Activated CD8-positive, alpha-beta memory T cell treated with anti-CD3 and anti-CD28 coated beads, Interleukin-2, amount 10 ng/mL, durations not matched to agents 7 days and 5 days (primary cell): ENCODE measurements at regions not wholly inside any gene's neighbourhood (a gene's known extent, or its start where the extent isn't known, plus 50 kb on each side); places are given as distances from the start of the nearest gene placed in this dataset.

Source experiments
- ATAC-seq: fragments of 150-1000 bp; cut with Tn5 transposase; one replicate; pipeline ENCODE4 v1.10.0; 2021; ENCODE audit warnings: moderate library complexity
- CTCF ChIA-PET: fragments of 350-600 bp; sonication (Branson Sonifier 250); formaldehyde crosslinking; loops from one replicate; lab custom pipeline; 2021; ENCODE audit warnings: antibody characterized with exemption; lab: Charles Lee
- DNase-seq: peaks from one replicate; pipeline ENCODE4 v3.0.0-alpha.2; 2020
- H3K27ac Mint-ChIP-seq: one replicate; pipeline ENCODE4 v1.8.0; 2021; ENCODE audit warnings: mild to moderate bottlenecking, mixed read lengths
- H3K27me3 Mint-ChIP-seq: one replicate; pipeline ENCODE4 v1.8.0; 2021; ENCODE audit warnings: mixed read lengths
- H3K36me3 Mint-ChIP-seq: one replicate; pipeline ENCODE4 v1.8.0; 2021; ENCODE audit warnings: mild to moderate bottlenecking, mixed read lengths
- H3K4me1 Mint-ChIP-seq: one replicate; pipeline ENCODE4 v1.8.0; 2021; ENCODE audit warnings: mixed read lengths
- H3K4me3 Mint-ChIP-seq: one replicate; pipeline ENCODE4 v1.8.0; 2021; ENCODE audit warnings: mild to moderate bottlenecking, moderate library complexity, mixed read lengths
- H3K9me3 Mint-ChIP-seq: one replicate; pipeline ENCODE4 v1.8.0; 2022; ENCODE audit warnings: low read depth, mixed read lengths

DNA sequence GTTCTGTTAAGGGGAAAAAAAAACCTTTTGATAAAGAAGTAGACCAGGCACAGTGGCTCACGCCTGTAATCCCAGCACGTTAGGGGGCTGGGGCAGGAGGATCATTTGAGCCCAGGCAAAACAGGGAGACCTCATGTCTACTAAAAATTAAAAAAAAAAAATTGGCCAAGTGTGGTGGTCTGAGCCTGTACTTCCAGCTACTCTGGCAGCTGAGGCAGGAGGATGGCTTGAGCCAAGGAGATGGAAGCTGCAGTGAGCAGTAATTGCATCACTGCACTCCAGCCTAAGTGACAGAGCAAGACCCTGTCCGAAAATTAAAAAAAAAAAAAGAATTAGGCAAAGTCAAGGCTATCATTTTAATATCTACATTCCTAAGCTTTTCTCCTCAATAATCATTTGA, 124.8 kb upstream of the CPM start:
- ATAC-seq (no peak), DNase-seq (no peak)
- H3K4me1 Mint-ChIP-seq: peaks cover 15% of the 10 kb centered on the region
- peaks cover 2% of the 10 kb centered on the region for H3K36me3 Mint-ChIP-seq
- H3K4me3 Mint-ChIP-seq: no peak overlapping the region
- H3K27ac Mint-ChIP-seq: no peak overlapping the region
- CTCF ChIA-PET: no interaction called here
- no peaks in the 10 kb centered on the region for H3K27me3 Mint-ChIP-seq
- no peaks in the 10 kb centered on the region for H3K9me3 Mint-ChIP-seq

DNA sequence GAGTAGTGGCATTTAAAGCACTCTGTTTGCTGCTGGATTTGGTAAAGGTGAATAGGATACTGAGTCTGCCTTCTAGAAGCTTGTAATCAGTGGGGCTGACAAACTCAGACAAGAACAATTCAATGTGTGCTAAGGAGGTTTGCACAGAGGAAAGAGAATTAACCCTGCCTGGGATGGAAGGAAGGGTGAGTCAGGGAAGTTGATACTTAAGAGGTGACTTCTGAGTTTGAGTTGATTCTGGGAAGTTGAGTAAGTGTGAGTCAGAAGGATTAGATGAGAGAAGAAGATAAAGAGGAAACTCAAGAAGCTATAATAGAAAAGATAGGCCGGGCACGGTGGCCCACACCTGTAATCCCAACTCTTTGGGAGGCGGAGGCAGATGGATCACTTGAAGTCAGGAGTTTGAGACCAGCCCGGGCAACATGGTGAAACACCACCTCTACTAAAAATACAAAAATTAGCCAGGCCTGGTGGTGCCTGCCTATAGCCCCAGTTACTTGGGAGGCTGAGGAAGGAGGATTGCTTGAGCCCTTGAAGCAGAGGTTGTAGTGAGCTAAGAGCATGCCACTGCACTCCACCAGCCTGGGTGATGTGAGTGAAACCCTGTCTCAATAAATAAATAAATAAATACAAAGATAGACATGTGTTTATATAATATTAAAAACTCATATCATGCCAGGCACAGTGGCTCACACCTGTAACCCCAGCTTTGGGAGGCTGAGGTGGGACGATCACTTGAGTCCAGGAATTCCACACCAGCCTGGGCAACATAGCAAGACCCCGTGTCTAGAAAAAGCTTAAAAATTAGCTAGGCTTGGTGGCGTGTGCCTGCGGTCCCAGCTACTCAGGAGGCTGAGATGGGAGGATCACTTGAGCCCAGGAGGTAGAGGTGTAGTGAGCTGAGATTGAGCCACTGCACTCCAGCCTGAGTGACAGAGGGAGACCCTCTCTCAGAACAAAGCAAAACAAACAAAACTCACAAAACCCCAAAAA, 126.8 kb upstream of the CPM start:
- no peak overlapping the region for H3K27ac Mint-ChIP-seq
- CTCF ChIA-PET: interaction anchor here (1.2 kb wide), 1 partner anchor 580 kb away, joined by 3 read pairs; no protein-coding TSS in a partner anchor
- DNase-seq (no peak), ATAC-seq (peak; percentile 49)
- no peaks in the 10 kb centered on the region for H3K9me3 Mint-ChIP-seq
- no peak overlapping the region for H3K4me3 Mint-ChIP-seq
- peaks cover 13% of the 10 kb centered on the region for H3K4me1 Mint-ChIP-seq
- no peaks in the 10 kb centered on the region for H3K27me3 Mint-ChIP-seq
- H3K36me3 Mint-ChIP-seq: no peaks in the 10 kb centered on the region

DNA sequence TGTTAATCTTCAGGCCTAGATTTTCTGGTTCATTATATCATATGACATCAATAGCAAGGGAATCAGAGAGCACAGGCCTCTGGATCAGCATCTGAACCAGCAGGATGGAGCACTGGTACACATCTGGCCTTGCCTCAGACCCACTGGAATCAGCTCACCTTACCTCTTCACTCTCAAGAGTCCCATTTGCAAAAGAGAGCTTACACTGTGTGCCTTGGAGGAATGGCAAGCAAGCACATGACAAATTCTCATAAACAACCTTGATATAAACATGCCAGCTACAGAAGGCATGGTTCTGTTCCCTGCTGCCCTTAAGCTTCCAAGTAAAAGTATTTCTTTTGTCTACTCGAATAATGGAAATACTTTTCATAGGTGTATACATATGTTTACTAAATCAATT, 128.6 kb upstream of the CPM start:
- Mint-ChIP-seq H3K9me3 (no peaks in the 10 kb centered on the region), H3K36me3 (no peaks in the 10 kb centered on the region), H3K4me3 (no peak overlapping the region), H3K27ac (no peak overlapping the region), H3K4me1 (peaks cover 13% of the 10 kb centered on the region), H3K27me3 (no peaks in the 10 kb centered on the region)
- CTCF ChIA-PET: interaction anchor here (1.6 kb wide), 1 partner anchor 9 kb away, joined by 6 read pairs; no protein-coding TSS in a partner anchor
- ATAC-seq (no peak), DNase-seq (no peak)

DNA sequence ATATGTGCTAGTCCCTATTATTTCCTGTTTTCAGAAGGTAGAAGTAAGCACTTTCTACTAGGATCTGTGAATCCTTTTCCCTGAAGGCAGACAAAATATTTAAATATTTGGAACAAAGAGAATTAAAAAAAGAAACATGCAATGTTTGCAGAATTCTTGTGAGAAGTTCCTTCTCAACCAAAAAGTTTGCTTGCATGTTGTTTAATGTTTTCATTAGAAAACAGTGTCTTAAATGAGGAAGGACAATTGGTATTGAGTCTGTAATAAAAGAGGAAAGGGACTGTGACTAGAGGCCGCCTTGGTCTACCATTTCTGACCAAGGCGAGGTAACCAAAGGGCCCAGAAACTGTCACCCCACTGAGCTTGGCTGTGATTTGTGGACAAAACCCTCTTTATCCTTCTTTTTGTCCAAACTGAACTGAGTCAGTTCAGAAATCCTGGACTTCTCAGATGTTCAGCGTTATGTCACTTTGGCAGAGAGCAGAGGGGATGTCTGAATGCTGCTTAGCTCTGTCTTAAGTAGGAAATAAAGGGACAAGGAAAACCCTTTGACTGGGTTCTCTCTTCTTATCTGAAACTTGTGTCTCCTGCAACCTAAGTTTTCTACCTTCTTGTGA, 129.8 kb upstream of the CPM start:
- Mint-ChIP-seq H3K9me3 (no peaks in the 10 kb centered on the region), H3K4me1 (peaks cover 13% of the 10 kb centered on the region), H3K4me3 (no peak overlapping the region), H3K36me3 (no peaks in the 10 kb centered on the region), H3K27ac (no peak overlapping the region), H3K27me3 (no peaks in the 10 kb centered on the region)
- no peak for ATAC-seq
- no peak for DNase-seq
- CTCF ChIA-PET: no interaction called here

DNA sequence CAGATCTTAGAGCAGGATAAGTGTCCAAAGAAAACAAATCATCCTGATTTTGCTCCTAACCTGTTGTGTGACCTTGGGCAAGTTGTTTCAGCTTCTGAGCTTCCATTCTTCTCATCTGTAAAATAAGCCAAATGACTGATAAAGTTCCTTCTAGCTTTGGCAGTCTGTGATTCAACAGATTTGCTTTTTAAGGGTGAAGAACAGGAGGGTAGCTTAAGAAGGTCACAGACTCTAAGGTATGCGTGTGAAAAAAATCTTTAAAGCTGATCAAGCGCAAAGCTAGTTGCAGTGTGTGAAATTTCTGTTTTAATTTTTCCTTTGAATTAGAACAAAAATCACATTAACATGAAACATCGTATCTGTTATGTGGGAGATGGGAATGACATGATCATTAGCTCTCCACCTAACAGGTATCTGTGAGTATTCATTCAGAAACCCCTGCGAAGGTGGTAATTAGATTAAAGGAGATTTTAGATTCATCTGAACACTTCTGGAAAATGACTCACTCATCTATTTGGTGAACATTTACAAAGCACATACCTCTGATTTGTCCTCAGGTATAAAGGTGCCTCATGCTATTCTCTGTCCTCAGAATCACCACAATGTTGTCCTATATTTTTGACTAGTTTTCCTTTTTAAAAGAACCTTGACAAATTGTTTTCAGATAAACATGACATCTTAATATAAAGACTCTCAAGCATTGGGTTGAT, 131.9 kb upstream of the CPM start:
- Mint-ChIP-seq H3K27me3 (no peaks in the 10 kb centered on the region), H3K4me1 (peaks cover 4% of the 10 kb centered on the region), H3K36me3 (no peaks in the 10 kb centered on the region), H3K4me3 (no peak overlapping the region), H3K9me3 (no peaks in the 10 kb centered on the region), H3K27ac (no peak overlapping the region)
- DNase-seq: no peak
- ATAC-seq: no peak
- CTCF ChIA-PET: interaction anchor here (1.6 kb wide), 1 partner anchor 92 kb away, joined by 4 read pairs; no protein-coding TSS in a partner anchor

GRCh38 chr12:69065775-69066174, 132.8 kb upstream of the CPM start:
- DNase-seq (no peak), ATAC-seq (no peak)
- no peak overlapping the region for H3K27ac Mint-ChIP-seq
- peaks cover 4% of the 10 kb centered on the region for H3K4me1 Mint-ChIP-seq
- no peak overlapping the region for H3K4me3 Mint-ChIP-seq
- CTCF ChIA-PET: no interaction called here
- H3K9me3 Mint-ChIP-seq: no peaks in the 10 kb centered on the region
- no peaks in the 10 kb centered on the region for H3K36me3 Mint-ChIP-seq
- H3K27me3 Mint-ChIP-seq: no peaks in the 10 kb centered on the region

DNA sequence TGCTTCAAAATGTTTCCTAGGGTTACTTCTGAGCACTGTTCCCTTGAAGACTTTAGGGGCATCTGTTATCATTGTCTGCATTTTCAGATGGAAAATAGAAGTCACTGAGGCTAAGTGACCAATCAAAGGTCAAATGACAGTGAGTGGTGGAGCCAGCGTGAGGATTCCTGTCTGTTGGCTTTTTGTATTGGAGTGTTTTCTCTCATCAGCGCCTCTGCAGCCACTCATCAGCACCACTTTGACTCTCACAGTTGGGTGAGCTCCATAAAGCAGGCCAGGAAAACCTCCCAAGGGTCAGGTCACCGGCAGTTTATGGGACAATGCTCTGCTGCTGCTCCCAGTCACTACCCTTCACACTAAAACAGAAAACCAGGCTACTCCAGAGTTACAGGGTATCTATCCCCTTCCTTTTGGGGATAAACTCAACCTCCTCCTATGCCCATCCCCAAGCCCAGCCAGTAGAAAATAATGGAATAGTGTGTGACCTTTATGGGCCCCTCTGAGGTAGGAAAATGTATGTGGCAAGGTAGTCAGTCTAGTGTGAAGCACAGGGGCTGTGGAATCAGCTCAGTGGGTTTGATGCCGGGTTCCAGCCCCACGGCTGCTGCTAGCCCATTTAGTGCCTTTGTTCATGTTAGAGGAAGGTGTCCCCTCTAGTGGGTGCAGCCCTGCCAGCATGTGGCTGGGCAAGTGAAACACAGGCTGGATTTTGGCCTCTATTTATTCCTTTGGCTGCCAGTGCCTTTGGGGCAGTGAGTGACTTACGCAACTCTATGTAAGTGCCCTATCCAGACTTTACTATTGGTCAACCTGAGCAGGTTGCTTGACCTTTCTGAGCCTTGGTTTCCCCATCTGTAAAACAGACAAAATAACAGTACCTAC, 133.8 kb upstream of the CPM start:
- Mint-ChIP-seq H3K4me1 (peaks cover 4% of the 10 kb centered on the region), H3K27ac (no peak overlapping the region), H3K36me3 (no peaks in the 10 kb centered on the region), H3K4me3 (no peak overlapping the region), H3K9me3 (no peaks in the 10 kb centered on the region), H3K27me3 (no peaks in the 10 kb centered on the region)
- CTCF ChIA-PET: no interaction called here
- DNase-seq (no peak), ATAC-seq (no peak)

DNA sequence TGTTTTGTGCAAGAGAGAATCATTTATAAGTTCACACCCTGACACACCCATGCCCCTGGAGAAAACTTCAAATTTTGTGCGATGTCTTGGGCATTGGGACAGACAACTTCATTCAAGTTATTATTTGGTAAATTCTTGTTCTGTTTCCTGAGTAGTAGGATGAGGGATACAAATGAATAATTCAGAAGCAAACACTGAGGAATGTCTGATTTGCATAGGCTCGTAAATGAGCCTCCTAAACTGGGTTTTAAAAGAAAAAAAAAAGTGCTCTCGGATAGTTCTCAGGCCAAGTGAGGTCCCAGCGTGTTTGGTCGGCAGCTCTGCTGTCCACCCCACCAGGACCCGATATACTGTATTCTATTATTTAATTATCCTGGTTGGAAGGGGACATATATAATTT, 134.7 kb upstream of the CPM start:
- Mint-ChIP-seq H3K9me3 (no peaks in the 10 kb centered on the region), H3K27ac (no peak overlapping the region), H3K4me1 (peaks cover 4% of the 10 kb centered on the region), H3K27me3 (peaks cover 4% of the 10 kb centered on the region), H3K4me3 (no peak overlapping the region), H3K36me3 (no peaks in the 10 kb centered on the region)
- ATAC-seq (no peak), DNase-seq (no peak)
- CTCF ChIA-PET: no interaction called here

DNA sequence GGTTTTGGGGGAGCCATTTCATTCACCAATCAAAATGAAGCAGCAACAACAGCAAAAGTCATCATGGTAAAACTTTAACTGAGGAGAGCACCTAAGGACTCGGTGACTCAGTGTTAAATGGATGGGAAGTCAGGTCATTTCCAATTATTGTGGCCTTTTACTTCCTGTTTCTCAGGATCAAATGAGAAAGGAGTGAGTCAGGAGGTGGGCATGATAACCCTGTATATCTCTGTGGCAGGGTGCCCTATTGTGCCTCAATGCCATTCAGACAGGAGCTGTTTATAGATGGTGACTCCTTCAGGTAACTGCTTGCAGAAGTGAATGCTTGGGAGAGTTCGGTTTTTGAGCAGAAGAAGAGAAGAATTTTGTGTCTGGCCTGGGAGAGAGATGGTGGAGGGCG, 135.5 kb upstream of the CPM start:
- Mint-ChIP-seq H3K4me1 (peaks cover 4% of the 10 kb centered on the region), H3K4me3 (no peak overlapping the region), H3K27ac (no peak overlapping the region), H3K9me3 (no peaks in the 10 kb centered on the region), H3K27me3 (peaks cover 11% of the 10 kb centered on the region), H3K36me3 (no peaks in the 10 kb centered on the region)
- ATAC-seq (no peak), DNase-seq (no peak)
- CTCF ChIA-PET: no interaction called here

- CTCF ChIA-PET: interaction anchor here (0.7 to 1.0 kb wide), 6 partner anchors 8 to 207 kb away, joined by 3 to 6 read pairs (median 4); no protein-coding TSS in a partner anchor
- DNase-seq: no peak
- no peaks in the 10 kb centered on the region for H3K36me3 Mint-ChIP-seq
- no peak overlapping the region for H3K27ac Mint-ChIP-seq
- peaks cover 4% of the 10 kb centered on the region for H3K4me1 Mint-ChIP-seq
- peaks cover 20% of the 10 kb centered on the region for H3K27me3 Mint-ChIP-seq
- ATAC-seq: no peak
- H3K4me3 Mint-ChIP-seq: no peak overlapping the region
- H3K9me3 Mint-ChIP-seq: no peaks in the 10 kb centered on the region
These were observed 136.5 kb upstream of the CPM start for GRCh38 chr12:69069479-69069878.

- ATAC-seq (peak; percentile 86), DNase-seq (peak; percentile 69)
- H3K4me1 Mint-ChIP-seq: peaks cover 4% of the 10 kb centered on the region
- H3K27me3 Mint-ChIP-seq: peaks cover 29% of the 10 kb centered on the region
- no peaks in the 10 kb centered on the region for H3K9me3 Mint-ChIP-seq
- H3K27ac Mint-ChIP-seq: no peak overlapping the region
- CTCF ChIA-PET: interaction anchor here (0.6 to 1.9 kb wide), 10 partner anchors 8 to 240 kb away, joined by 3 to 6 read pairs (median 4); no protein-coding TSS in a partner anchor
- no peak overlapping the region for H3K4me3 Mint-ChIP-seq
- no peaks in the 10 kb centered on the region for H3K36me3 Mint-ChIP-seq
These were observed 137.5 kb upstream of the CPM start for GRCh38 chr12:69070319-69071090.

- no peaks in the 10 kb centered on the region for H3K36me3 Mint-ChIP-seq
- DNase-seq (no peak), ATAC-seq (no peak)
- no peak overlapping the region for H3K27ac Mint-ChIP-seq
- CTCF ChIA-PET: interaction anchor here (0.6 to 1.9 kb wide), 3 partner anchors 200 to 241 kb away, joined by 3 to 5 read pairs (median 5); no protein-coding TSS in a partner anchor
- peaks cover 33% of the 10 kb centered on the region for H3K27me3 Mint-ChIP-seq
- no peak overlapping the region for H3K4me3 Mint-ChIP-seq
- peaks cover 4% of the 10 kb centered on the region for H3K4me1 Mint-ChIP-seq
- H3K9me3 Mint-ChIP-seq: no peaks in the 10 kb centered on the region
These were observed 138.1 kb upstream of the CPM start for GRCh38 chr12:69071091-69071370.
